ENCODE measurements at regions not wholly inside any gene's neighbourhood (a gene's known extent, or its start where the extent isn't known, plus 50 kb on each side); places are given as distances from the start of the nearest gene placed in this dataset.
A peak's percentile ranks its signal among the peaks of the same experiment; 100 is the strongest.

DNA sequence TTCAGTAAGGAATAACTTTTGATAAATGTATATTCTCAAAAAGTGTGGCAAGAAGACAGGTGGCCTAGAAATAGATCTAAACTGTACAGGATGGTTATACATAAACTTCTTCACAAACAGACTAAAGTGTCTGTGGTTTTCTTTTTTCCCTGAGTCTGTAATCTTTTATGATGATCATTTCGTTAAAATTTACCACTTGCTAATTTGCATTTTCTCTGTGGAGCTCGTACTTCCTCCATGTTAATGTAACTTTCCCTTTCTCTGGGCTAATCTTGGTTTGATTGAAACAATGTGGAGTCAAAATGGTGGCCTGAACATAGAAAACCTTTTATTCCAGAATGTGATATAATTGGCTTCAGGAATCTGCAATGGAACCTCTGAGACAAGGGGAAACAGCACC, 166.2 kb downstream of the FTCDNL1 start:
- Histone ChIP-seq H3K4me3 (ENCODE audit: low read depth, low read length, poor library complexity, severe bottlenecking) (no peak overlapping the region), H3K4me1 (ENCODE audit: insufficient read depth, low read length, severe bottlenecking) (no peaks in the 10 kb centered on the region), H4K20me1 (ENCODE audit: insufficient read depth, low read length) (no peaks in the 10 kb centered on the region), H3K9me2 (ENCODE audit: low read depth, low read length) (no peaks in the 10 kb centered on the region), H3K9ac (ENCODE audit: low read length) (no peak overlapping the region), H3K36me3 (ENCODE audit: insufficient read depth, low read length) (no peaks in the 10 kb centered on the region), H3F3A (ENCODE audit: insufficient read depth, low read length) (no peaks in the 10 kb centered on the region), H3K4me2 (ENCODE audit: low read length) (no peak overlapping the region), H3K9me3 (ENCODE audit: low read length) (no peaks in the 10 kb centered on the region), H2AFZ (ENCODE audit: low read length) (no peak overlapping the region), H3K27me3 (ENCODE audit: insufficient read depth, low read length) (no peaks in the 10 kb centered on the region), H3K79me2 (ENCODE audit: insufficient read depth, low read length) (no peaks in the 10 kb centered on the region), H3K27ac (ENCODE audit: low read depth, low read length, poor library complexity, severe bottlenecking) (no peak overlapping the region)
- TF ChIP-seq EZH2 (IDR thresholded peaks at IDR 0.05; ENCODE audit: borderline replicate concordance, low read length), result no peak
- TF ChIP-seq, protein P1, sequence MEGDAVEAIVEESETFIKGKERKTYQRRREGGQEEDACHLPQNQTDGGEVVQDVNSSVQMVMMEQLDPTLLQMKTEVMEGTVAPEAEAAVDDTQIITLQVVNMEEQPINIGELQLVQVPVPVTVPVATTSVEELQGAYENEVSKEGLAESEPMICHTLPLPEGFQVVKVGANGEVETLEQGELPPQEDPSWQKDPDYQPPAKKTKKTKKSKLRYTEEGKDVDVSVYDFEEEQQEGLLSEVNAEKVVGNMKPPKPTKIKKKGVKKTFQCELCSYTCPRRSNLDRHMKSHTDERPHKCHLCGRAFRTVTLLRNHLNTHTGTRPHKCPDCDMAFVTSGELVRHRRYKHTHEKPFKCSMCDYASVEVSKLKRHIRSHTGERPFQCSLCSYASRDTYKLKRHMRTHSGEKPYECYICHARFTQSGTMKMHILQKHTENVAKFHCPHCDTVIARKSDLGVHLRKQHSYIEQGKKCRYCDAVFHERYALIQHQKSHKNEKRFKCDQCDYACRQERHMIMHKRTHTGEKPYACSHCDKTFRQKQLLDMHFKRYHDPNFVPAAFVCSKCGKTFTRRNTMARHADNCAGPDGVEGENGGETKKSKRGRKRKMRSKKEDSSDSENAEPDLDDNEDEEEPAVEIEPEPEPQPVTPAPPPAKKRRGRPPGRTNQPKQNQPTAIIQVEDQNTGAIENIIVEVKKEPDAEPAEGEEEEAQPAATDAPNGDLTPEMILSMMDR (IDR thresholded peaks at IDR 0.05; ENCODE audit: low read length), result no peak

DNA sequence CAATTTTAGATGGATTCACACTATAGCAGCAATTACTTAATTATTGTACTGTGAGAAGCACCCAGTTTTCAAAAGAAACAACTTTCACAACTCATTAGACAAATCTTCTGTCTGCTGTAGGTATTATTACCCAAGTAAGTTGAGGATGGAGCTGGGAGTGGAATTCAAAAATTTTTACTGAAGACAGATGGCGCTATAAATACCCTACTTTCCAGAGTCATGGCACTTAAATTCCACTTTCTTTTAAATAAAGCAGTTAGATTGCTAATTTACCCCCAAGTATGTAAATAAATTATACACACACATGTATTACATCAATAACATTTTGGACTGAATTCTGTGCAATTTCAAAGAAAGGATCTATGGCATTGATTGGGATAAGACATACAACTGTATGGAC, 166.8 kb downstream of the FTCDNL1 start:
- Histone ChIP-seq H3K4me3 (ENCODE audit: low read depth, low read length, poor library complexity, severe bottlenecking) (no peak overlapping the region), H3K27ac (ENCODE audit: low read depth, low read length, poor library complexity, severe bottlenecking) (no peak overlapping the region), H4K20me1 (ENCODE audit: insufficient read depth, low read length) (no peaks in the 10 kb centered on the region), H3K9me2 (ENCODE audit: low read depth, low read length) (no peaks in the 10 kb centered on the region), H3K79me2 (ENCODE audit: insufficient read depth, low read length) (no peaks in the 10 kb centered on the region), H3K4me1 (ENCODE audit: insufficient read depth, low read length, severe bottlenecking) (no peaks in the 10 kb centered on the region), H3K36me3 (ENCODE audit: insufficient read depth, low read length) (no peaks in the 10 kb centered on the region), H3F3A (ENCODE audit: insufficient read depth, low read length) (no peaks in the 10 kb centered on the region), H3K27me3 (ENCODE audit: insufficient read depth, low read length) (no peaks in the 10 kb centered on the region), H3K4me2 (ENCODE audit: low read length) (no peak overlapping the region), H2AFZ (ENCODE audit: low read length) (no peak overlapping the region), H3K9me3 (ENCODE audit: low read length) (no peaks in the 10 kb centered on the region), H3K9ac (ENCODE audit: low read length) (no peak overlapping the region)
- TF ChIP-seq, protein P1 (IDR thresholded peaks at IDR 0.05; ENCODE audit: low read length), result peak; percentile 13; the same call in 1 of the 2 replicates
- no peak for TF ChIP-seq EZH2 (IDR thresholded peaks at IDR 0.05; ENCODE audit: borderline replicate concordance, low read length)

DNA sequence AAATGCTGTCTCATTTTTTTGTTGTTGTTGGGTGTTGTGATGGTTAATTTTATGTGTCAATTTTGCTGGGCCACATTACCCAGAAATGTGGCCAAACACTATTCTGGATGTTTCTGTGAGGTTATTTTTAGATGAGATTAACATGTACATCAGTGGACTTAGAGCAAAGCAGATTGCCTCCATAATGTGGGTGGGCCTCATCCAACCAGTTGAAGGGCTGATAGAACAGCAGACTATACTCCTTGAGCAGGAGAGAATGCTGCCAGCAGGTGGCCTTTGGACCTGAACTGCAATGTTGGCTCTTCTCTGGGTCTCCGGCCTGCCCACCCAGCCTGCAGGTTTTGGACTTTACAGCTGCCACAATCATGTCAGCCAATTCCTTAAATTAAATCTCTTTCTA, 169.0 kb downstream of the FTCDNL1 start:
- no peaks in the 10 kb centered on the region for H3K9me2 ChIP-seq (ENCODE audit: low read depth, low read length)
- no peaks in the 10 kb centered on the region for H3F3A ChIP-seq (ENCODE audit: insufficient read depth, low read length)
- H3K4me2 ChIP-seq (ENCODE audit: low read length), result no peak overlapping the region
- no peaks in the 10 kb centered on the region for H3K9me3 ChIP-seq (ENCODE audit: low read length)
- H3K9ac ChIP-seq (ENCODE audit: low read length), result no peak overlapping the region
- no peak overlapping the region for H3K27ac ChIP-seq (ENCODE audit: low read depth, low read length, poor library complexity, severe bottlenecking)
- H3K4me3 ChIP-seq (ENCODE audit: low read depth, low read length, poor library complexity, severe bottlenecking), result no peak overlapping the region
- no peaks in the 10 kb centered on the region for H3K79me2 ChIP-seq (ENCODE audit: insufficient read depth, low read length)
- H3K36me3 ChIP-seq (ENCODE audit: insufficient read depth, low read length), result no peaks in the 10 kb centered on the region
- no peaks in the 10 kb centered on the region for H4K20me1 ChIP-seq (ENCODE audit: insufficient read depth, low read length)
- TF ChIP-seq EZH2 (IDR thresholded peaks at IDR 0.05; ENCODE audit: borderline replicate concordance, low read length), result no peak
- TF ChIP-seq, protein P1 (IDR thresholded peaks at IDR 0.05; ENCODE audit: low read length), result peak; percentile 10; the same call in 1 of the 2 replicates
- H3K27me3 ChIP-seq (ENCODE audit: insufficient read depth, low read length), result no peaks in the 10 kb centered on the region
- H2AFZ ChIP-seq (ENCODE audit: low read length), result no peak overlapping the region
- no peaks in the 10 kb centered on the region for H3K4me1 ChIP-seq (ENCODE audit: insufficient read depth, low read length, severe bottlenecking)

Data from OCI-LY1 (cell line).